ENCODE measurements at regions not wholly inside any gene's neighbourhood (a gene's known extent, or its start where the extent isn't known, plus 50 kb on each side); places are given as distances from the start of the nearest gene placed in this dataset.
"Not testable (repeated sequence)": the region's sequence is repeated elsewhere in the genome, so short reads cannot be mapped to it uniquely, and the experiment has no call there.

DNA sequence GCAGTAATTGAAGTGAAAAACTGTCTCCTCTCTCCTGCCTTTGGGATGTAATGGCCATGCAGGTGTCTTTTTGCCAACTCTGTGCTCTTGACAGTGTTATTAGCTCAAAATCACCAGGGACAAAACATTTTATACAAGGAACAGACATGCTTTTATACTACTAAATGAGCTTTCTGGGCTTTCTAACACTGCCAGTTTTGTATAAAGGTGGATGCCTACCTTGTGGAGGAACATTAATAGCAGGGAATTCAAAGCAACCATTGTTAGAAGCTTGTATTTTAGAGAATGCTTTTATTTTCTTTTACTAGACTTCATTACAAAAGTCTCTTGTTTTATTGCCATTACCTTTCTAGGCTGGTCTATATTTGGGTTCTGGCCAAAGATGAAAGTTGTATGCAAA is 54.7 kb upstream of the ARSJ start:
- no peak for DNase-seq (ENCODE audit: low read depth, low spot score)
- no peak overlapping the region for H3K27ac ChIP-seq

DNA sequence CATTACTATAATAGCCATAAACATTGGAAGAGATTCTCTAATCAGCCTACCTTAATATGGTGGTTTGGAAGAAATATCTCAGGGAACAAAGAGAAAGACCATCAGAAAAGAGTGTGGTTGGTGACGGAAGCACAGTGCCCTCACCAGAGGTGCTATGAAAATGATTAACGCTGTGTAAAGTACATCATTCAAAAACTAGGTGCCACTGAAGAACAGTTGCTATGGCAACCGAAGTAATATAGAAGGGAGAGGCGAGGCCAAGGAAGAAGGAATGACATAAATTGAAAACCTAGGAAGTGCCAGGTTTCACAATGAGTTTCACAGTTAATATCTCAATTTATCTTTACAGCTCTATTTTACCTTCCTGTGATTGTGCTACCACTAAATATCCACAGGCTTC is 57.0 kb upstream of the ARSJ start:
- DNase-seq (ENCODE audit: low read depth, low spot score) = no peak
- no peak overlapping the region for H3K27ac ChIP-seq

DNA sequence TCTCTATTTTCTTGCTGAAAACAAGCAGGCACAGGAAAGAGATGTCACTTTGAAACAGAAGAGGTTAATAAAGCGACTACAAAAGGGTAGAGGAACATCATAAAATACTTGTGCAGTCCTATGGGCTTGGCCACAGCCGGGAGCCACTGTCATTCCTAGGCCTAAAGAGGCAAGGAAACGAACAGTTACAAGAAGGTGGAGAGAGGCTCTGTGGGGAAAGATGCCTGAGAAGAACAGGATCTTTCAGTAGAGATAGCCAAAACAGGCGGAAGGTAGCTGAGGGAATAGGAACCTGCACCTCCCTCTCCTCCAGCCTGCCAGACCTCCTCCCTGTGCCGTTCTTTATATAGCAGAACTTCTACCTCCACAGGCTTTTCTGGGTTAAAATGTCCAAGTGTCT is 57.4 kb upstream of the ARSJ start:
- DNase-seq (ENCODE audit: low read depth, low spot score) = no peak
- H3K27ac ChIP-seq = no peak overlapping the region

DNA sequence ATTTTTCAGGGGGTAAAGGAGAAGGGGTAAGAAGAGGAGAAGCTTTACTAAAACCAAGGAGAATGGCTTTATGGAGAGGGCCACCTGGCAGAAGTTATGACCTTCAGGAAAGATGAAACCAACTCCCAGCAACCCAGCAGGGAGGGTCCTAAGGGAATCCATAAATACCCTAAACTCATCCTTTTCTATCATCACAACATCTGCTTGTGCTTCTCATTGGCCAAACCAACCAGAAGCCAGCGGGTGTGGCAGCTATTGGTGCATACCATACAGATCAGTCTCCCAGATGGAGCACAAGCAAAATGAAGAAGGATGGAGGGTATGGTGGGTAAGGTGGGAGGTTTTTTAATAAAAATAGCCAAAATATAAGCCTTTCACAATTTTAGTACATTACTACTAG is 58.5 kb upstream of the ARSJ start:
- no peak overlapping the region for H3K27ac ChIP-seq
- DNase-seq (ENCODE audit: low read depth, low spot score) = no peak

DNA sequence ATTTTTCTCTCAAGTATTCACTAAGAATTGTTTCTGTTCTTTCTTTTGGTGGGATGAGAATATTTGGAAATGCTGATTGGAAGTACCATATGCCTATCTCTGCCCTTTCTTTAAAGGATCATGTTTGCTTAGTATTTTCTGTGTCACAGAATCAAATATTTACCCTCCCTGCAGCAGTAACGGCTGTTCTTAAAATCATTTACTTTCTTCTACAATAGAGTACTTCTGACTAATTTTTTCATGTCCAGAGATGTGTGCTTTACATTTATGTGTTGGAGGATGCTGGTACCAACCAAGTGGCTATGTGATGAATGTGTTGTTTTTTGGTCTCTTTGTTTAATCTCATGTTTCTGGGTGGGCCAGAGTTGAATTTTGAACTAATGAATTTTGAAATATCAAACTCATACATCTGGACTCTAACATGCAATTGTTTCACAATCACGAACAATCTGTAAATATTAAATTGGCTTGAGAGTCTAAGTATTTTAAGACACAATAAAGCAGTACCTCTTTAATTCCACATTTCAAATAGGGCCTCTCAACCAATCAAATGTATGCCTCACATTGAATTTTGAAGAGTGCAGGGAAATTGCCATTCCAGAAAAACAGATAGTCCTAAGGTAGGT is 59.4 kb upstream of the ARSJ start:
- H3K27ac ChIP-seq = no peak overlapping the region
- no peak for DNase-seq (ENCODE audit: low read depth, low spot score)

DNA sequence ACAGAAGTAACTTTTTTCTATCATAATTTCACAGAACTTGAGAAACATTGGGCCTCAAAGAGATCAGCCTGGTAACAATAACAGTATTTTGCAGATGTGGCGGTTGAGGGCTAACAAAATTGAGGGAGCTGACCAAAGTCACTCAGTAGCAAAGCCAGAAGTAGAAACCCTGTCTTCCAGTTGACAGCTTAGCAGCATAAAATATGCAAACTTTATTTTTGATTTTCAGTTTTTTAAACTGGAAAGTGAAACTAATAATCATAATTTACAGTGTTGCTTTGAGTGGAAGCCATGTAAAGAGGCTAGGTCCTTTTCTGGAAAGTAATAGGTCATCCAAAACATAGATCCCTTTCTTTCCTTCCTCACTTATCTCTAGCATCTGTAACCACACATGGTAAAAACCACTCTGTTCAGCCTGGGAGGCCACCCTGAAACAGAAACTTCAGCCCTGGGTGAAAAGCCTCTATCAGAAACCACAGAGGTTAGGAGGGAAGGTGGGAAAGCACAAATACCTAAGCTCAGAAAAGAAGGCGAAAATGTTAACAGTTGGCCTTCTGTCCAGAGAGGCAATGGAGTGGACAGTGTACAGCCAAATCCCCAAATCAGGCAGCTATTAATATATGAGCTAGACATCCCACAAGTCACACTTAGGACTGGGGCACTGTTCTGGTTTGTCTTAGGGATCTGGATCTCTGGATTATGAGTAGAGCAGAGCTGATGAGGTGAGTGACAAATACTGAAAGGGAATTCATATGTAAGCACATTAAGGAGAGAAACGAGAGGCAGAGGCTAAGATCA is 61.1 kb upstream of the ARSJ start:
- no peak for DNase-seq (ENCODE audit: low read depth, low spot score)
- peak overlapping the region; percentile 10 for H3K27ac ChIP-seq

DNA sequence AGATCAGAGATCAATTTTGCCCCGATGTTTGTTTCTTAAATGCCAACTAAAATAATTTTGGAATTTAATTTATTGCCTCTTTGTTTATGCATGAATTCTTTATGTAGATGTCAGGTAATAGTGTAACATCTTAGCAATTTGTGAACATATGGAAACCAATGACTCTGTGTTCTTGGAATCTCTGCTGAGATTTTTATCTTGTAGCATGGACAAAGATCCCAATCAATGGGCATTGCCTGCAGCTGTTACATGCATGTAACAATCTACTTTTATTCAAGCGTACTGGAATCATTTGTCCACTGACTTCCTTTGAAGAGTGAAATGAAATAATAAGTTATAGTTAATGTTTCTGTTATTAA is 61.6 kb upstream of the ARSJ start:
- no peak for DNase-seq (ENCODE audit: low read depth, low spot score)
- H3K27ac ChIP-seq = peak overlapping the region; percentile 10

DNA sequence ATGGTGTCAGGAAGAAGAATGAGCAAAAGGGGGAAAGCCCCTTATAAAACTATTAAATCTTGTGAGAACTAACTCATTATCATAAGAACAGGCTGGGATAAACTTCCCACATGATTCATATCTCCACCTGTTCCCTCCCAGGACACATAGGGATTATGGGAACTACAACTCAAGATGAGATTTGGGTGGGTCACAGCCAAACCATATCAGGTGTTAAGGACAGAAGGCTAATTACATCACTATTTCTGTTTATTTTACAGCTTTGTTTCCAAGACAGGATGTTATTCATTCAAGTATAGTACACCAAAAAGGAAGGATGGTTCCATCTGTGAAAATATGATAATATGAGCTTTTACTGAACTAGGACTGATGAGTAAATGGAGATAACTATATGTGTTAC is 63.7 kb upstream of the ARSJ start:
- no peak for DNase-seq (ENCODE audit: low read depth, low spot score)
- H3K27ac ChIP-seq = no peak overlapping the region

DNA sequence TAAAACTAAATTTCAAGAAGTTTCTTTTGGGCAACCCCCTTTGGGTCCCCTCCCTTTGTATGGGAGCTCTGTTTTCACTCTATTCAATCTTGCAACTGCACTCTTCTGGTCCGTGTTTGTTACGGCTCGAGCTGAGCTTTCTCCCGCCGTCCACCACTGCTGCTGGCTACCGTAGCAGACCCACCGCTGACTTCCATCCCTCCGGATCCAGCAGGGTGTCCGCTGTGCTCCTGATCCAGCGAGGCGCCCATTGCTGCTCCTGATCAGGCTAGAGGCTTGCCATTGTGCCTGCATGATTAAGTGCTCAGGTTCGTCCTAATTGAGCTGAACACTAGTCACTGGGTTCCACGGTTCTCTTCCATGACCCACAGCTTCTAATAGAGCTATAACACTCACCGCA is 64.9 kb upstream of the ARSJ start:
- not testable (repeated sequence) for H3K27ac ChIP-seq; DNase-seq (ENCODE audit: low read depth, low spot score)

DNA sequence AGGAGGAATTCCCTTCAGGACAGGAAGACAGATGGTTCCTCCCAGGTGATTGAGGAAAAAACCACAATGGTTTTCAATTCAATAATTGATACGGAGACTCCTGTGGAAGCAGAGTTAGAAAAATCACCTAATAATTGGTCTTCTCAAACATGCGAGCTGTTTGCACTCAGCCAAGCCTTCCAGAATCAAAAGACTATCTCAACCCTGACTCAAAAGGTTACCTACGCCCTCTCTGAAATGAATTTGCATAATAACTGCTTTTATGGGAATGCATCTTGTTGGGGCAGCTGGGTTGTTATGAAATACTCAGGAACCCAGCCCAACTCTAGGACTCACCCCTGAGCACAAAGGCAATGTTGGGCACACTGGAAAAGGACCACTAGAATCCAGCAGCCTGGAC is 66.9 kb upstream of the ARSJ start:
- no peak overlapping the region for H3K27ac ChIP-seq
- DNase-seq (ENCODE audit: low read depth, low spot score) = no peak

DNA sequence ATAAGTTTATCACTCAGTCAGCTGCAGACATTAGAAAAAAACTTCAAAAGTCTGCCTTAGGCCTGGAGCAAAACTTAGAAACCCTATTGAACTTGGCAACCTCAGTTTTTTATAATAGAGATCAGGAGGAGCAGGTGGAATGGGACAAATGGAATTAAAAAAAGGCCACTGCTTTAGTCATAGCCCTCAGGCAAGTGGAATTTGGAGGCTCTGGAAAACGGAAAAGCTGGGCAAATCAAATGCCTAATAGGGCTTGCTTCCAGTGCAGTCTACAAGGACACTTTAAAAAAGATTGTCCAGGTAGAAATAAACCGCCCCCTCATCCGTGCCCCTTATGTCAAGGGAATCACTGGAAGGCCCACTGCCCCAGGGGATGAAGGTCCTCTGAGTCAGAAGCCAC is 68.7 kb upstream of the ARSJ start:
- DNase-seq (ENCODE audit: low read depth, low spot score); H3K27ac ChIP-seq: not testable (repeated sequence)

DNA sequence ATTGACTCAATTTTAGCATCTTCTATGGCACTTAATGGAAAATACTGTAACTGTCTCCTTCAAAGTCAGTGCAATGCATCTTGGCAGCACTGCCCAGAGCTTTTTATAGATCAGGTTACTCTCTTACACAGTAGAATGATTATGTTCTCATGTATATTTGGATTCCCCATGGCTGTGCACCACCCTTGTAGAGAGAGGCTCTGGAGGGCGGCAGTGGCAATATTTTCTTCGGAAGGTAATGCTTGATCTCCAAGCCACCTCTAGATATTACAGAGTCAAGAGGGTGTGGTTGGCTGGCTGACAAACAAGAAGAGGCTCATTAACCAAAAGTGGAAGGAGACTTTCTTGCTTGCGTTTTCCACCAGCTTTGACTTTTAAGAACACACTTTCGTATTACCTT is 72.8 kb upstream of the ARSJ start:
- no peak for DNase-seq (ENCODE audit: low read depth, low spot score)

DNA sequence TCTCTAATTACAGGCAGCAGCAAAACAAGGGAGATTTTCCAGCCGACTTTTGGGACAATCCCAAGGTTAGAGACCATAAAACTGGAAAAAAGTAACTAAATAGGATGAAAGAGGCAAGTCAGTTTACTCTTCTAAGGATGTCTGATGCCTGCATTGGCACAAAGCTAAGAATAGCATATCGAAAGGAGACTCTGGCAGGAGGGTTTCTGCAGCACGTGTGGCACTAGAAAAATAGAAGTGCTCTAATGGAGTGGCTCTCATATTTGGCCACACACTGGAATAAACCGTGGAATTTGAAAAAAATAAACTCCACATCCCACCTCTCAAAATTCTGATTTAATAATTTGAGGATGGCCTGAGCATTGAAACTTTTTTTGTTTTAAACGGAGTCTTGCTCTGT is 77.2 kb upstream of the ARSJ start:
- no peak for DNase-seq (ENCODE audit: low read depth, low spot score)
- H3K27ac ChIP-seq = no peak overlapping the region

More for the DNA sequence above, 72.8 kb upstream of the ARSJ start:
- no peak overlapping the region for H3K27ac ChIP-seq

DNA sequence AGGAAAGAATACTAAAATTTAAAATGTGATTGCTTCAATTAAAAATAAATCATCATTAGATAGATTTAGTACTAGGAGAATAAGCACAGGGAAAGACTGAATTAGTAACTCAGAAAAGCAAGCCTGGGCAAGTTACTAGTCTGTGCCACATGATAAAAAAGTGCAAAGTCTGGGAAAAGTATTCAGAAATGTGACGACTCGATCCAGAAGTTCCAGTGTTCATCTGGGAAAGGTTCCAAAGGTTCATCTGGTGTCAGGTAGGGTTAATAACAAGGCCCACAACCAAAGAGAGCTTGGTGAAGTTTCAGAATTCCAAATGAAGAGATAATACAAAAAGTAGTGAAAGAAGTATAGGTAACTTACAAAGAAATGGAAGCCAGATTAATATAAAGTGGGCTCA is 78.3 kb upstream of the ARSJ start:
- H3K27ac ChIP-seq = peak overlapping the region; percentile 38
- peak; percentile 20 for DNase-seq (ENCODE audit: low read depth, low spot score)

DNA sequence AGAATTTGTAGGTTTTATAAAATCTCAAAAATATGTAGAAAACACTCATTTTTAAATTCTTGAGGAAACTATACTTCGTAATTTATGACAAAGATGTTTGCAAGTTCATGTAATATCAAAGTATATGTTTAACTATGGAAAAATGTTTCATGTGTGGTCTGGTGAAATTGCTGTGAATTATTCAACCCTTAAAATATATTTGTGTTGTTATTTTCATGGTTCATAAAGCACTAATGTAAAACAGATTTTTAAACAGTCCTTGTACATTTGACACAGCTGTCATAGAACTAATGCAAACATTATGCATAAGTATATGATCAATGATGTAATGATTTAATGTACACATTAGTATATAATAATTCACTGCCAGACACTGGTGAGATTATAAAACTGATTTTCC is 83.1 kb upstream of the ARSJ start:
- no peak overlapping the region for H3K27ac ChIP-seq
- DNase-seq (ENCODE audit: low read depth, low spot score) = no peak

DNA sequence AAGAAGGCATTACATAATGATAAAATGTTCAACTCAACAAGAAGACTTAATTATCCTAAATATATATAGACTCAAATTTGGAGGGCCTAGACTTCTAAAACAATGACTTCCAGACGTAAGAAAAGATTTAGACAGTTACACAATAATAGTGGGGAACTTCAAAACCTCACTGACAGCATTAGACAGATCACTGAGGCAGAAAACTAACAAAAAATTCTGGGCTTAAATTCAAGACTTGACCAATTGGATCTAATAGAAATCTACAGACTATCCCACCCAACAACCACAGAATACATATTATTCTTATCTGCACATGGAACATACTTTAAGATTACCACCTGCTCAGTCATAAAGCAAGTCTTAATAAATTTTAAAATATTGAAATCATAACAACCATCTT is 93.3 kb upstream of the ARSJ start:
- no peak for DNase-seq (ENCODE audit: low read depth, low spot score)
- H3K27ac ChIP-seq = no peak overlapping the region

DNA sequence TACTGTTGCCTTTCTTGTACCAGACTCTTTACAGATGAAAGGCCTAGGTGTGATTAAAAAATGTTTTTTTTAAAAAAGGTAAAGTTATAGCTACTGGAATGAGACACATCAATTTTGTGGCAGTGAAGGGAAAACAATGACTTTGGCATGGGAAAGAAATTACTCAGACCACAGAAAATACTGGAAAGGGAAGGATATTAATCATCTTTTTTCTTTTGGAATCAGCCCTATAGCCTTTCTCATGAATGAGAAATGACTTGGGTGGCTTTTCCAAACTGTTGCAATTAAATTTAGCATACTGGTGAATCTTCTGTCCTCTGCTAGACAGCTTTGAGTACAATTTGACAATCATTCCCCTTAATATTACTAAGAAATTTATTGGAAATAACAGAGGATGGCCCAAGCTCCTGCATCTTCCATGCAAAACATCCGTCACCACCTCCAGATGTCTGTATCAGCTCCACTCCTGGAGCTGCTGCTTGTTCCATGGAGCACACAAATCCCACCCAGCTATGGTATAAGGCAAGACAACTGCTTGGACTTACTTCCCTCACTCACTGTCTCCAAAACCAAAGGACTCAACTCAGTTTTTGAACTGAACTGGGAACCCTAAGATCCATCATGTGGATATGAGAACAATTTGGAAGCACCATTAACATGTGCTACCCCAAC is 97.6 kb upstream of the ARSJ start:
- DNase-seq (ENCODE audit: low read depth, low spot score) = no peak
- H3K27ac ChIP-seq = peak overlapping the region; percentile 26

DNA sequence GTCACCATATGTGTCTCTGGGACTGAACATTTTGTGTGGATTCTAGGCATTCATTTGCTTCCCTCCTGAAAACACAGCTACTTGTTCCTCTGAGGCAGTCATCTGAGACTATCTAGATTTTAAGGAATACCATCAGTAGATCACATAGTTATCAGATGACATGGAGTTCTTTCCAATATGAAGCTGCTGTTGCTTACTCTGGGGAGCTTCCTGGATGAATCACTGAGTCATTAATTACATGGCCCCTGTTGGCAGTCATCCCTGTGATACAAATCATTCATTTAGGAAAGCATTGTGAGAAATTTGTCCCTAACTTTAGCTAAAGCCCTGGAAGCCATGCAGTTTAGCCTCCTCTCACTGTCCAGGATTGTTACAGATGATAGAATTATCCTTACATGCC is 98.2 kb upstream of the ARSJ start:
- peak; percentile 36 for DNase-seq (ENCODE audit: low read depth, low spot score)

DNA sequence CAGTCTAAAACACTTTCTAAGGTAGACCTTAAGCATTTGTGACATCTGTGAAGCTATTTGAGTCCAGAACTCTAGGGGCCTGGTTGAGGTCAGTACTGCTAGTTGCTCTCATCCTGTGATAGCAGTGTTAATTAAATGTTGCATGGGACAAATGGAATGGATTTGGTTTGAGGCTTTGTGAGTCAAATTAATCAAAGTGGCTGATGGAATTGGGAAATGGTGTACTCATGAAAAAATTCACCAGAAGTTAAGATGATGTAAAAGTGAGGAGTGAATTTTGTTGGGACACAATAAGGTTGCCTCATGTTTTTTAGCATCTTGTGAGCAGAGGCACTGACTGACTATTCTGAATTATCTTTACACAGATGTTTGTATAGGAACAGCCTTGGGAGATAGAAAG is 99.2 kb upstream of the ARSJ start:
- no peak overlapping the region for H3K27ac ChIP-seq
- DNase-seq (ENCODE audit: low read depth, low spot score) = no peak

More for the DNA sequence above, 98.2 kb upstream of the ARSJ start:
- peak overlapping the region; percentile 26 for H3K27ac ChIP-seq

DNA sequence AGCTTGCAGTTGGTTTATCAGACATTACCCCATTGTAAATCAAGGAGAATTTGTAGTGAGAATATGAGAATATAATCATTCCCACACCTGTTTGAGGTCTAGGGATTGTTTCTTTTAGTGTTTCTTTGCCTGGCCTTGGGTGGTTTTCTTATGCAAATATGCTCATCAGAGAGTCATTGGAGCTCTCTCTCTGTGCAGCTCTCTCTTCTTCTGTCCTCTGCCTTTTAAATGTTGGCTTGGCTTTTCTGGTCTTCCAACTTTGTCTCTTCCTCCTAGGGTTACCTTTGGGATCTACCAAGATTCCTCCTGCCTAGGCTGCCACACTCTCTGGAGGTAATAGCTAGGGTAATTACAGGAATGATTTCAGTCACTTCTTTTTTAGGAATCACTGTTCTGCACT is 102.3 kb upstream of the ARSJ start:
- no peak overlapping the region for H3K27ac ChIP-seq
- no peak for DNase-seq (ENCODE audit: low read depth, low spot score)

DNA sequence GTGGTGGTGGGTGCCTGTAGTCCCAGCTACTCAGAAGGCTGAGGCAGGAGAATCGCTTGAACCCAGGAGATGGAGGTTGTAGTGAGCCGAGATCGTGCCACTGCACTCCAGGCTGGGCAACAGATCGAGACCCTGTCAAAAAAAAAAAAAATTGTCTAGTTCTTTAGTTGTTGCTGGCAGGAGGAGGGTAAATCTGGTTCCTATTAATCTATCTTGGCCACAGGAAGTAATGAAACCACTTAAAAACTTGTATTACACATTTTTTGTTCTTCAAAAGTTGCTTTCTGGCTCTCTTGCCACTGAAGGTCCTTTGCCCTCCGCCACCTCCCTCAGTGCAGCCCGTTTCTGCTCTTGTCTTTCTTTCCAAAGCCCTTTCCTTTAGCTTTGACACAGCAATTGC is 102.9 kb upstream of the ARSJ start:
- no peak for DNase-seq (ENCODE audit: low read depth, low spot score)

More for the DNA sequence above, 102.9 kb upstream of the ARSJ start:
- H3K27ac ChIP-seq = no peak overlapping the region

Measured in epithelial cell of prostate (primary cell).